Keratinocyte (primary cell): ENCODE measurements at regions not wholly inside any gene's neighbourhood (a gene's known extent, or its start where the extent isn't known, plus 50 kb on each side); places are given as distances from the start of the nearest gene placed in this dataset.

Experiments
- DNase-seq: peaks from one replicate; pipeline ENCODE4 v3.0.0-alpha.2; 2011; ENCODE audit warnings: low read depth, missing footprints, low spot score
- FAIRE-seq: peaks from 2 replicates; lab custom pipeline; 2011; peaks lifted over from hg19 to GRCh38; lab: Jason Lieb, UNC
- H2AFZ ChIP-seq: 2 replicates; pipeline ENCODE4 v1.6.0; 2012; ENCODE audit warnings: low read length, control low read depth, inconsistent platforms; ENCODE audit not compliant: control insufficient read depth
- H3K27ac ChIP-seq: 2 replicates; pipeline ENCODE4 v1.5.1; 2011; ENCODE audit warnings: low read length; ENCODE audit not compliant: control insufficient read depth, insufficient read depth
- H3K27me3 ChIP-seq: 3 replicates; pipeline ENCODE4 v1.6.0; 2011; ENCODE audit warnings: low read length; ENCODE audit not compliant: control insufficient read depth, insufficient read depth; ENCODE audit errors: extremely low read depth
- H3K36me3 ChIP-seq, 2 experiments: 2 replicates in 1 of 2; 3 replicates in 1 of 2; pipeline ENCODE4 v1.5.1; 2011; ENCODE audit warnings: low read length in 2 of 2, mild to moderate bottlenecking in 1 of 2; ENCODE audit not compliant: control insufficient read depth in 2 of 2, insufficient read depth in 2 of 2; ENCODE audit errors: extremely low read depth in 1 of 2
- H3K4me1 ChIP-seq: 3 replicates; pipeline ENCODE4 v1.5.1; 2011; ENCODE audit warnings: low read length; ENCODE audit not compliant: control insufficient read depth, insufficient read depth; ENCODE audit errors: extremely low read depth
- H3K4me2 ChIP-seq: 3 replicates; pipeline ENCODE4 v1.6.0; 2011; ENCODE audit warnings: low read depth, low read length; ENCODE audit not compliant: control insufficient read depth, insufficient read depth; ENCODE audit errors: extremely low read depth
- H3K4me3 ChIP-seq, 3 experiments: fragments of 200-600 bp in 1 of 3; sonication (generic) in 1 of 3; 2 replicates in 2 of 3; 3 replicates in 1 of 3; pipeline ENCODE4 v1.5.1; 2011 to 2016; ENCODE audit warnings: low read length in 3 of 3, mild to moderate bottlenecking in 3 of 3, control low read depth in 2 of 3, inconsistent platforms in 1 of 3, low read depth in 1 of 3, mixed read lengths in 1 of 3, mixed run types in 1 of 3, moderate library complexity in 1 of 3; ENCODE audit not compliant: control insufficient read depth in 2 of 3, insufficient read depth in 2 of 3; ENCODE audit errors: extremely low read depth in 1 of 3
- H3K79me2 ChIP-seq: 2 replicates; pipeline ENCODE4 v1.6.0; 2012; ENCODE audit warnings: low read length; ENCODE audit not compliant: control insufficient read depth, insufficient read depth
- H3K9ac ChIP-seq: 3 replicates; pipeline ENCODE4 v1.6.0; 2011; ENCODE audit warnings: low read length; ENCODE audit not compliant: control insufficient read depth, insufficient read depth; ENCODE audit errors: extremely low read depth
- H3K9me1 ChIP-seq: 3 replicates; pipeline ENCODE4 v1.6.0; 2011; ENCODE audit warnings: low read length; ENCODE audit not compliant: control insufficient read depth, insufficient read depth; ENCODE audit errors: extremely low read depth
- H3K9me3 ChIP-seq: 2 replicates; pipeline ENCODE4 v1.5.1; 2012; ENCODE audit warnings: low read depth, low read length; ENCODE audit not compliant: control insufficient read depth
- H4K20me1 ChIP-seq: 3 replicates; pipeline ENCODE4 v1.6.0; 2011; ENCODE audit warnings: low read length; ENCODE audit not compliant: control insufficient read depth, insufficient read depth; ENCODE audit errors: extremely low read depth
- CTCF ChIP-seq, 3 experiments: IDR thresholded peaks in 1 of 3; conservative IDR thresholded peaks in 1 of 3; optimal IDR thresholded peaks in 1 of 3; 2 replicates in 2 of 3; 3 replicates in 1 of 3; pipeline versions ENCODE3 to v1.5.1; 2011; ENCODE audit warnings: low read length in 3 of 3, mild to moderate bottlenecking in 3 of 3, moderate library complexity in 2 of 3, control low read depth in 1 of 3, inconsistent platforms in 1 of 3; ENCODE audit not compliant: insufficient read depth in 2 of 3; ENCODE audit errors: extremely low read depth in 1 of 3
- EZH2 ChIP-seq: IDR thresholded peaks from one replicate; pipeline ENCODE4 v1.6.1; 2012; ENCODE audit warnings: inconsistent platforms, mild to moderate bottlenecking, low read length, moderate library complexity
- dilution Hi-C: fragments of 300-500 bp; cut with MboI; formaldehyde crosslinking; loops from one replicate; pipeline ENCODE4 v1.7.0; 2020; ENCODE audit warnings: low sequenced_read_pairs; ENCODE audit not compliant: extremely low pct_ligation_motif_present

- no peaks in the 10 kb centered on the region for H3K79me2 ChIP-seq
- H3K9me3 ChIP-seq = no peaks in the 10 kb centered on the region
- no peak overlapping the region for H3K4me2 ChIP-seq
- no peak for TF ChIP-seq EZH2
- no peak for TF ChIP-seq CTCF (optimal IDR thresholded peaks at IDR 0.05 in 1 of 3, IDR thresholded peaks at IDR 0.05 in 1 of 3, conservative IDR thresholded peaks at IDR 0.05 in 1 of 3; ENCODE audit: extremely low read depth in 1 of 3, insufficient read depth in 2 of 3, low read length in 3 of 3)
- no peaks in the 10 kb centered on the region for H3K9me1 ChIP-seq
- H3K27me3 ChIP-seq = no peaks in the 10 kb centered on the region
- H3K36me3 ChIP-seq = no peaks in the 10 kb centered on the region
- H3K27ac ChIP-seq = no peak overlapping the region
- dilution Hi-C loops = no loop called here
- H3K4me1 ChIP-seq = no peaks in the 10 kb centered on the region
- H4K20me1 ChIP-seq = no peaks in the 10 kb centered on the region
- H3K4me3 ChIP-seq = no peak overlapping the region
- DNase-seq (no peak), FAIRE-seq (no peak)
- H3K9ac ChIP-seq = no peak overlapping the region
- H2AFZ ChIP-seq = no peak overlapping the region
These were observed 1293.7 kb upstream of the FLRT2 start for GRCh38 chr14:84236290-84236689.

GRCh38 chr14:84237881-84238280, 1292.1 kb upstream of the FLRT2 start:
- Histone ChIP-seq H3K9me3 (no peaks in the 10 kb centered on the region), H3K9me1 (no peaks in the 10 kb centered on the region), H3K79me2 (no peaks in the 10 kb centered on the region), H3K4me3 (no peak overlapping the region), H3K9ac (no peak overlapping the region), H3K4me1 (no peaks in the 10 kb centered on the region), H3K27ac (no peak overlapping the region), H4K20me1 (no peaks in the 10 kb centered on the region), H3K36me3 (no peaks in the 10 kb centered on the region), H2AFZ (no peak overlapping the region), H3K27me3 (no peaks in the 10 kb centered on the region), H3K4me2 (no peak overlapping the region)
- no peak for DNase-seq
- no peak for FAIRE-seq
- no peak for TF ChIP-seq CTCF (optimal IDR thresholded peaks at IDR 0.05 in 1 of 3, IDR thresholded peaks at IDR 0.05 in 1 of 3, conservative IDR thresholded peaks at IDR 0.05 in 1 of 3; ENCODE audit: extremely low read depth in 1 of 3, insufficient read depth in 2 of 3, low read length in 3 of 3)
- no peak for TF ChIP-seq EZH2
- dilution Hi-C loops = no loop called here
